ENCODE measurements at regions not wholly inside any gene's neighbourhood (a gene's known extent, or its start where the extent isn't known, plus 50 kb on each side); places are given as distances from the start of the nearest gene placed in this dataset.
"Not testable (repeated sequence)": the region's sequence is repeated elsewhere in the genome, so short reads cannot be mapped to it uniquely, and the experiment has no call there.

- not testable (repeated sequence) for TF ChIP-seq POLR2A, POLR2AphosphoS5, POU2F2, TAF1 (IDR thresholded peaks at IDR 0.05; ENCODE audit: low read depth, low read length)
These were observed 395.3 kb downstream of the CDY2B start for GRCh38 chrY:17484763-17485162.
